Suprapubic skin (tissue), 4 donors: ENCODE measurements at regions not wholly inside any gene's neighbourhood (a gene's known extent, or its start where the extent isn't known, plus 50 kb on each side); places are given as distances from the start of the nearest gene placed in this dataset.

Experiments
- DNase-seq, 2 donors: peaks; one replicate each; pipeline ENCODE4 v3.0.0-alpha.2; 2019; ENCODE audit warnings: low spot score in 2 of 2
- H3K27ac ChIP-seq: fragments of 200-600 bp; sonication (generic); one replicate; pipeline ENCODE4 v1.5.1; 2019
- H3K27me3 ChIP-seq: fragments of 200-600 bp; sonication (generic); one replicate; pipeline ENCODE4 v1.5.1; 2019
- H3K36me3 ChIP-seq: fragments of 200-600 bp; sonication (generic); one replicate; pipeline ENCODE4 v1.5.1; 2019
- H3K4me1 ChIP-seq: fragments of 200-600 bp; sonication (generic); one replicate; pipeline ENCODE4 v1.5.1; 2019
- H3K4me3 ChIP-seq: fragments of 200-600 bp; sonication (generic); one replicate; pipeline ENCODE4 v1.5.1; 2019; ENCODE audit warnings: mild to moderate bottlenecking
- H3K9me3 ChIP-seq: fragments of 200-600 bp; sonication (generic); one replicate; pipeline ENCODE4 v1.5.1; 2019
- EP300 ChIP-seq: sonication (generic); formaldehyde crosslinking; IDR thresholded peaks from one replicate; pipeline ENCODE4 v1.6.1; 2017; ENCODE audit warnings: antibody characterized with exemption
- POLR2A ChIP-seq, 2 donors: fragments of 450-650 bp; IDR thresholded peaks; one replicate each; pipeline ENCODE4 v1.6.1; 2017; ENCODE audit warnings: antibody characterized with exemption in 2 of 2, mild to moderate bottlenecking in 2 of 2, moderate library complexity in 2 of 2
- POLR2AphosphoS5 ChIP-seq, 3 donors: sonication (generic); formaldehyde crosslinking; IDR thresholded peaks; one replicate each; pipeline ENCODE4 v1.6.1; 2017; ENCODE audit warnings: antibody characterized with exemption in 3 of 3
- WGBS: methylation state at CpG from one replicate; pipeline ENCODE4 v1.1.5; 2018; 5-methylcytosine and 5-hydroxymethylcytosine counted together
- TF ChIP-seq, protein P1 (sequence below), 2 donors: fragments of 200-600 bp in 1 of 2; fragments of 450-650 bp in 1 of 2; sonication (generic) in 1 of 2; IDR thresholded peaks; one replicate each; pipeline ENCODE4 v1.5.1; 2016 to 2019; ENCODE audit warnings: antibody characterized with exemption in 2 of 2, mild to moderate bottlenecking in 1 of 2, moderate library complexity in 1 of 2

DNA sequence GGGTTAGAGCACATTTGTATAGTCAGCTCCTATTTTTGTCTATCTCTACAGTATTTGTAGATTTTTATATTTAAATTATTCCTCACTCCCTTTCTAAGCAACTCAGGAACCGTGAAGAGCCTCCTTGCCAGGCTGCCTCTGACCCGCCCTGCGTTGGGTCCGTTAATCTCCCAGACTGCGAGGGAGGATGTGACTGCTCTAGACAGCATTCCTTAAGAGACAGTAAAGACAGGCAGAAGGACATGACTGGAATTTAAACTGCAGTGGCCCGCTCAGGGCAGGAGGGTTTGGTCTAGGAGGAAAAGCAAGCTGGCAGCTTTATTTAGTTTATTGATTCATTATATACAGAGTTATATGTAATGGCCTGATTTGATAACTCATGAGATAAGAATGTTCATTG lies 413.7 kb downstream of the TMEM135 start:
- H3K4me1 ChIP-seq: no peaks in the 10 kb centered on the region
- no peak for DNase-seq
- no peaks in the 10 kb centered on the region for H3K27me3 ChIP-seq
- WGBS: 69% methylated on average over 6 of the region's 6 CpGs
- no peak for TF ChIP-seq EP300
- TF ChIP-seq, protein P1, sequence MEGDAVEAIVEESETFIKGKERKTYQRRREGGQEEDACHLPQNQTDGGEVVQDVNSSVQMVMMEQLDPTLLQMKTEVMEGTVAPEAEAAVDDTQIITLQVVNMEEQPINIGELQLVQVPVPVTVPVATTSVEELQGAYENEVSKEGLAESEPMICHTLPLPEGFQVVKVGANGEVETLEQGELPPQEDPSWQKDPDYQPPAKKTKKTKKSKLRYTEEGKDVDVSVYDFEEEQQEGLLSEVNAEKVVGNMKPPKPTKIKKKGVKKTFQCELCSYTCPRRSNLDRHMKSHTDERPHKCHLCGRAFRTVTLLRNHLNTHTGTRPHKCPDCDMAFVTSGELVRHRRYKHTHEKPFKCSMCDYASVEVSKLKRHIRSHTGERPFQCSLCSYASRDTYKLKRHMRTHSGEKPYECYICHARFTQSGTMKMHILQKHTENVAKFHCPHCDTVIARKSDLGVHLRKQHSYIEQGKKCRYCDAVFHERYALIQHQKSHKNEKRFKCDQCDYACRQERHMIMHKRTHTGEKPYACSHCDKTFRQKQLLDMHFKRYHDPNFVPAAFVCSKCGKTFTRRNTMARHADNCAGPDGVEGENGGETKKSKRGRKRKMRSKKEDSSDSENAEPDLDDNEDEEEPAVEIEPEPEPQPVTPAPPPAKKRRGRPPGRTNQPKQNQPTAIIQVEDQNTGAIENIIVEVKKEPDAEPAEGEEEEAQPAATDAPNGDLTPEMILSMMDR (IDR thresholded peaks at IDR 0.05): no peak
- TF ChIP-seq POLR2A (IDR thresholded peaks at IDR 0.05): no peak
- no peak for TF ChIP-seq POLR2AphosphoS5 (IDR thresholded peaks at IDR 0.05)
- H3K4me3 ChIP-seq: no peak overlapping the region
- H3K9me3 ChIP-seq: no peaks in the 10 kb centered on the region
- no peaks in the 10 kb centered on the region for H3K36me3 ChIP-seq
- H3K27ac ChIP-seq: no peak overlapping the region

DNA sequence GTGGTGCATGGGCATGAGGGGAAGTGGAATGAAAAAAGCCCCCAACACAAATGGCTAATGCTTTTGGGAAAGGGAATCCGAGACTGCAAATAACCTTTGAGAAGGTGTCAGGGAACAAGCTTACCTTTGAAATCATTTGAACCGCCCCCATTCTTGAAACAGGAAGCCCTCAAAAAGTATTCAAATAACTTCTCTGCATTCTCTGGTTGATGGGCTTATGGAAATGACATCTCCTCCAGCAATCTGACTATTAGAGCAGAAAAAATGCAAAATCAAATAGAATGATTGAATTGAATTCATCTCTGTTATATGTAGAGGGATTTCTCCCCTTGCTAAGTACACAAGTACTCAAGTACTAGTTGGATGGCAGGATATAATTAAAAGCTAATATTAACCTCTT lies 409.9 kb downstream of the TMEM135 start:
- Histone ChIP-seq H3K27ac (no peak overlapping the region), H3K36me3 (no peaks in the 10 kb centered on the region), H3K4me3 (no peak overlapping the region), H3K9me3 (no peaks in the 10 kb centered on the region), H3K4me1 (no peaks in the 10 kb centered on the region), H3K27me3 (no peaks in the 10 kb centered on the region)
- 76% methylated on average over 2 of the region's 2 CpGs for WGBS
- TF ChIP-seq, protein P1 (IDR thresholded peaks at IDR 0.05): no peak
- TF ChIP-seq POLR2AphosphoS5 (IDR thresholded peaks at IDR 0.05): no peak
- TF ChIP-seq EP300: no peak
- no peak for TF ChIP-seq POLR2A (IDR thresholded peaks at IDR 0.05)
- DNase-seq: no peak

DNA sequence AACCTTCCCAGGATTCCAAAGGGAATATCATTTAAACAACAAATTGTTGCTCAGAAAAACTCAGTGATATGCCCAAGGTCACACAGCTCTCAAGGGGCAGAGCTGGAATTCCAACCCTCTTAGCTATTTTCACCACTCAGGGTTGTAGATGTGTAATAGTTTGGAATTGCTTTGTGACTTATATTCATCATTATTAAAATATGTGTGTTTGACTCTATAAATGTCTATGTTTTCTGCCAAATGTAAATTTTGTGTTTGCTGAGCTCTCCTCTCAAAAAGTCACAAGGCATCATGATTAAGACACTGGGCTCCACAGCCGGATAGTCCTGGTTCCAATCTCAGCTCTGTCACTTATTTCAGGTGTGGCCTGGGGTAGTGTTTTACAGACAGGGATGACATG lies 407.3 kb downstream of the TMEM135 start:
- Histone ChIP-seq H3K4me1 (no peaks in the 10 kb centered on the region), H3K27me3 (no peaks in the 10 kb centered on the region), H3K9me3 (no peaks in the 10 kb centered on the region), H3K4me3 (no peak overlapping the region), H3K36me3 (no peaks in the 10 kb centered on the region), H3K27ac (no peak overlapping the region)
- 58% methylated on average over 1 of the region's 1 CpG for WGBS
- no peak for DNase-seq
- TF ChIP-seq POLR2A (IDR thresholded peaks at IDR 0.05) (no peak), POLR2AphosphoS5 (IDR thresholded peaks at IDR 0.05) (no peak)
- TF ChIP-seq, protein P1 (IDR thresholded peaks at IDR 0.05): no peak

DNA sequence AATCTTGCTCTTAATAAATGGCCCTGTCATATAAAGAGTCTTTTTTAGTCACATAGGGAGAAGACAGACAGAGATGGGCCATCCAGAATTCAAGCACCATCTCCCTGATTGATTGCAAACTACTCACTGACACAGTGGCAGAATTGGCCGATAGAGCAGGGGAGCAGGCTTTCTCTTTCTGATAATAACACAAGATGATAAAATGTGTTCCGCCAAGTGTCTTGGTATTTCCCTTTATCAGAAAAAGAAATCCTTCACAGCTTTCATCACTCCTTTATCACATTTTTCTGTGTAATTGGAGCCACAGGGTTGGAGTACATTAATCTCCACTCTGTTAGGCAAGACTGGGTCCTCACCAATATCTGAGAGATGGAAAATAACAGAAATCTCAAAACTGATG lies 406.0 kb downstream of the TMEM135 start:
- TF ChIP-seq POLR2AphosphoS5 (IDR thresholded peaks at IDR 0.05): no peak
- no peak for TF ChIP-seq EP300
- TF ChIP-seq POLR2A (IDR thresholded peaks at IDR 0.05): no peak
- TF ChIP-seq, protein P1 (IDR thresholded peaks at IDR 0.05): no peak
- WGBS: 82% methylated on average over 2 of the region's 2 CpGs
- DNase-seq: no peak

DNA sequence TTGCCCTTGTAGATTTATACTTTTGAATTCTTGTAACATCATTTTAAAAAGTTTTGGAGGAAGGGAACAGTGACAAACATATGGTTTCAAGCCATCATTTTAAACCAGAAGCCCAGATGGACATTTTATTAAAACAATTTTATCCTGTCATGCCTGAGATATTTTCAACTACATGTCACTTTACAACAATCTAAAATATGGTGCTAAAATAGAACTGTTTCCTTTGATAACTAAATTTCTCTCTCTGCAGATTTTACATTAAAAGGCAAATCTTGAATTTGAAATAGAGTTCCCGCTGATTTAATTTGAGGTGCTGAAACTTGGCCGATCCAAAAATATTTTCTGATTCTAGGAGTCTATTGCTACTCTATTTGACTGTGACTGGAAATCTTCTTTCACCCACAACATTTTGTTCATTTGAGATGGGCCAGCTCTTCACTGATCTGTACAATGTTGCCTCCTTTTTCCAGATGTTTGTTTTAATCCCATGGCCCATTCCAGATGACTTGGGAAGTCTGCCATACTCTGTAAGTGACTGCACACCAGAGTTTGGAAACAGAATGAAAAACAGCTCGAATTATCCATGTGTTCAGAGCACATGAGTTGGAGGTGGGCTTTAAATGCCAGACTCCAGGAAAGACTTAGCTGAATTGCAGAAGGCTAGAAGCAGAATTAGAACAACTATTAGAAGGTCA lies 402.5 kb downstream of the TMEM135 start:
- no peak overlapping the region for H3K4me3 ChIP-seq
- H3K27me3 ChIP-seq: no peaks in the 10 kb centered on the region
- H3K9me3 ChIP-seq: no peaks in the 10 kb centered on the region
- H3K4me1 ChIP-seq: no peaks in the 10 kb centered on the region
- no peak overlapping the region for H3K27ac ChIP-seq
- TF ChIP-seq POLR2A (IDR thresholded peaks at IDR 0.05) (no peak), POLR2AphosphoS5 (IDR thresholded peaks at IDR 0.05) (no peak), EP300 (no peak)
- TF ChIP-seq, protein P1 (IDR thresholded peaks at IDR 0.05): no peak
- WGBS: 65% methylated on average over 3 of the region's 3 CpGs
- no peak for DNase-seq
- H3K36me3 ChIP-seq: no peaks in the 10 kb centered on the region

More for the DNA sequence above, 406.0 kb downstream of the TMEM135 start:
- Histone ChIP-seq H3K27ac (no peak overlapping the region), H3K9me3 (no peaks in the 10 kb centered on the region), H3K27me3 (no peaks in the 10 kb centered on the region), H3K36me3 (no peaks in the 10 kb centered on the region), H3K4me1 (no peaks in the 10 kb centered on the region), H3K4me3 (no peak overlapping the region)
